Nucleus accumbens (tissue), 56 donors: ENCODE measurements at regions not wholly inside any gene's neighbourhood (a gene's known extent, or its start where the extent isn't known, plus 50 kb on each side); places are given as distances from the start of the nearest gene placed in this dataset.

ENCODE experiments used
- DNase-seq, 56 donors: peaks; one replicate each; lab custom pipeline; 2025; lab: John Stamatoyannopoulos, UW

GRCh38 chr3:72386327-72387000 lies 461.8 kb downstream of the SHQ1 start:
- DNase-seq = no peak

DNA sequence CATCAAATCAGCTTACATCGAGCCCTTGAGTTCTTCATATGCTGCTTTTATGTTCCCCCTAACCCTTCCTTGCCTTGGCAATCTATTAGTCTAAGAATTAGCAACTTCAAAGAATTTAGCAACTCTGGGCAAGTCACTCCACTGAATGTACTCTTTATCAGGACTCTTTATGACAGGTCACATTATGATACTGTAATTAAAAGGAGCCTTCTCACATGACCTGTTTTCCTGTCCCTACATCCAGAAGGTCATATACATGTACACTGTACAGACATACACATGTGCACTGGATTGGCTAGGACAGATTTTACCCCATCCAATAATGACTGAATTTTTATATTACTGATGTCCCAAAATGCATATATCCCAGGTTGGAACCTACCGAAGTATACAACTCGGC lies 463.1 kb downstream of the SHQ1 start:
- no peak for DNase-seq

- DNase-seq = no peak
Observed at GRCh38 chr3:72384602-72385001, 463.6 kb downstream of the SHQ1 start.

DNA sequence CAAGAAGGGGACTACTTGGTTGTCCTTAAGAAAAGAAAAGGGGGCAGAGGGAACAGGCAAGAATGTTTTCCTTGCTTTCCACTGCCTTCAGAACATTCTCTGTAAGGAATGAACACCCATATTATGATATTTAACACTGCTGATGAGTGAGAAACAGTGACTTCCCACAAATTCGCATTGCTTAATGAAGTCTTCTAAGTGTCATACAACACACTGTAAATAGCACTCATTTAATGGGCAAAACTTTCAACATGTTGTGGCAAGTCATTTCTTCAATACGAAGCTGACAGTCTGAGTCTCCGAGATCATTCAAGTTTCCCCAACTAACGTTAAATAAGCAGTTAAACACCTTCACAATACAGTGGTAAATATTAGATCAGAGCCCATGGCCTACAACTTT lies 464.4 kb downstream of the SHQ1 start:
- DNase-seq = no peak

GRCh38 chr3:72383230-72383629 lies 465.0 kb downstream of the SHQ1 start:
- DNase-seq = no peak

- DNase-seq = no peak
Observed at GRCh38 chr3:72382460-72382859, 465.8 kb downstream of the SHQ1 start.

- no peak for DNase-seq
Observed at GRCh38 chr3:72381584-72381983, 466.7 kb downstream of the SHQ1 start.

DNA sequence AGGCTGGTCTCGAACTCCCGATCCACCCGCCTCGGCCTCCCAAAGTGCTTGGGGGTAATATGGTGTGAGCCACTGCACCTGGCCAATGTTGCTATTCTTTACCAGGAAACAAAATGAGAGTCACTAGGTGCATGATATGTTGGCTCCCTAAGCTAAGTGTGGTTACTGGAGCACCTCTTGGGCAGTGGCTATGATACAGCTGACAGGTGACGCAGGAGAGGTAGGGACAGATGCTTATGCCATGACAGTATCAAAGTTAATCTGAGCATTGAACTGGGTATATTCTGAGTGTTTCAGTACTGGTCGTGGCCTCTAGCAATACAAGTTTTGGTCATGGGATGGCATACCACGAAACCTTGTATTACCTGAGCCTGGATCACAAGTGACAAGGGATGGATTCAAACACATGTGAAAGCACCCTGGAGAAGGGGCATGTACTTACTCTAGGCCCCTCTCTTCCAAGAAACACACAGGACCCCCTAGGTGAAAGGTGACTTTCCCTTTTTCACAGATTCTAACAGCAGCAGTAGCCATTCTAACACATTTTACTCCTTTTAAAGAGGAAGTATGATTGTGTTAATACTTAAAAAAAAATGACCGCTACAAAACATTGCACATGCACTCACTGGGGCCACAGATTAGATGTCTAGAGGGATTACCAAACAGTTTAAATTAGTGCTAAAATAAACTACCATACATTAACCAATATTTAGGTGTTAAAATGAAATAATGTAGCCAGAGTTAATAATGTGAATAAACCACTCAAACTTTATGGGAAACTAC lies 467.3 kb downstream of the SHQ1 start:
- no peak for DNase-seq

GRCh38 chr3:72380193-72380592 lies 468.1 kb downstream of the SHQ1 start:
- peak in 1 of 56 donors; percentile 25 for DNase-seq

DNA sequence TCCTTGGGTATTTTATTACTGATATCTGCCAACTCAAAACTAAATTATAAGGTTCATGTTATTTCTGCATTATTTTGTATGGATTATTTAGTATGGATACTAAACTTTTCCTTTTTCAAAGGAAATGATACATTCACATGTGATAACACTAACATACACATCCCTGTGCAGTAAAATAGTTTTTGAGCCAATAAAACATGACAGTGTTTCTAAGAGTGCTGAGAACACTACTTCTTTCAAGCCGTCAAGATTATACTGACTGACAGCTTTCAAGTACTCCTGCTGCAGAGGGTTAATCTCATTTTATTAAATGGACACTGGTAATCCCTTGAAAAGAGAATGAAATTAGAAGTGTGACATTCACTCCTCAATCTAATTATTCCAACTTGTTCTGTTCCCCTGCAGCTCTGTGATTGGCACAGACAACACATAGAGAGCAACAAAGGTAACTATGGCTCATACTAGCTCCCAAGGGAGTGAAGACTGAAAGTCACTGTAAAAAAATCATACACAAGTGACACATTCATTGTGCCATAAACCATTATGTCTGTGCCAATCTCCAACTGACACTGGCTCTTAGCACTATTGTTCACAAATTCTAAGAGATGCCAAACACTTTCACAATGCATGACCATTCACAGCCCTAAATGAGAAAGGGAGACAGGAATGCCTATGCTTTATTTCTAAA lies 468.6 kb downstream of the SHQ1 start:
- peak in 19 of 56 donors; percentile 13 to 70 (median 32) for DNase-seq

GRCh38 chr3:72378287-72378686 lies 470.0 kb downstream of the SHQ1 start:
- DNase-seq = no peak

DNA sequence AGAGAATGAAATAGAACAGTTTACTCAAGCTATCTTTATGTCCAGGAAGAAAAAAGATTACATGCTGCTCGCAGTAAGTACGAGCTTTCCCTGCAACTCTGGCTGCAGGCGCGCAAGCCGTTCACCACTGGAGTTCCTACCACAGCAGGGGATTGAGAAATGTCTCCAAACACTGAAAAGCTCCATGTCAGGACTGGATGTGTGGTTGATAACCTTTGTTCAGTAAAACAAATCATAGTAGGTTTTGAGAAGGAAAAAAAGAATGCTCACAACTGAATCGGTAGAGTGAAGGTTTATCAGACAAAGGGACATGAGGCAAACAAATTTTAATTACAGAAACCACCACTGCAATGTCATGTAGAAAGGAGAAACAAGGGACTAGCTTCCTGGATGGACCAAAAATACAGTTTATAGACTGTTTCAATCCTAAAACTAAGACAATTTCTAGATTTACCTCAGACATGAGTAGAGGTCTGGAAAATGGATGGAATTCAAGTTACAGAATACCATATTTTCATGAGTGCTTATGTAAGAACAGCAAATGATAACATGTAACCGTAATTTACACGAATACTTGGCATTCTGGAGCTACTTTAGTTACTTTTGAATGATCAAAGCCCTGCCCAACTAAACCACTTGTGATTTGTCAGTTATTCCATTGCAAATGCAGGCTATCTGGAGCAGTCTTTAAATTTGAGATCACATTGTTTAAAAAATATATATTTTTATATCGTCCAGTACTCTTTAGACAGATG lies 471.1 kb downstream of the SHQ1 start:
- DNase-seq = peak in 3 of 56 donors; percentile 6 to 27 (median 10)

- DNase-seq = peak in 9 of 56 donors; percentile 4 to 53 (median 24)
Observed at GRCh38 chr3:72375237-72376076, 472.8 kb downstream of the SHQ1 start.

DNA sequence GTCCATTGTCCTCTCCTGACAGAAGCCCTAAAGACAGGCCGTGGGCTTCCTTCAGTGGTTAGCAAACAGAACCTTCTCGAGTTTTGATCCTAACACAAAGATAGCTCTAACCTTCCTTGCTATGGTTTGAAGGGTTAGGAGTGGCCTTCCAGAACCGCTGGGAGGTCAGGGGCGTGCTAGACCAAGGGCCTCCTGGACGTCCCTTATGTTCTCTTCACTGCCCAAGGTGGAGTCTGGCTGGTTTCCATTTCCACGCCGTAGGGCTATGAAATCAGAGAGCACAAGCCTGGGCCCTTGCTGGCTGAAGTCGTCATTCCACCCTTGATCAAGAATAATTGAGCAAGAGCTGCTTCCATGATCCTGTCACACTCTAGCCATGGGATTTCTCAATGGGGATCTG lies 475.1 kb downstream of the SHQ1 start:
- no peak for DNase-seq

DNA sequence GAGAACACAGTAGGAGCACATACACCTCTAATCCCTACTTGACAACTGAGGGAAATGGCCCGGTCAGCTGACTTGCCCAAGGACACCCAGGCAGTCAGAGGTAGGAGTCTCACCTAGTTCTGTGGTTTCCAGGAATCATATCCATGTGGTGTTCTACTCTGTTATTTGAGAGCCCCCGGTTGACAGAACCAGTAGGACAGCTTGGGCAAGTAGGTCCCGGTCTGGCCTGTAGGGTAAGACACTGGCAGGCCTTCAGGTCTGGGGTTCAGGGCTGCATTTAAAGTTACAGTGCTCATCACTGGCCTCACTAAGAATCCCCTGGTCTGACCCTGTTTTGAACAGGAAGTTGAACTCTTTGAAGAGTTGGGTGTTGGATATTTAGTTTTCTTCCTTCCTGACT lies 476.1 kb downstream of the SHQ1 start:
- DNase-seq = no peak

DNA sequence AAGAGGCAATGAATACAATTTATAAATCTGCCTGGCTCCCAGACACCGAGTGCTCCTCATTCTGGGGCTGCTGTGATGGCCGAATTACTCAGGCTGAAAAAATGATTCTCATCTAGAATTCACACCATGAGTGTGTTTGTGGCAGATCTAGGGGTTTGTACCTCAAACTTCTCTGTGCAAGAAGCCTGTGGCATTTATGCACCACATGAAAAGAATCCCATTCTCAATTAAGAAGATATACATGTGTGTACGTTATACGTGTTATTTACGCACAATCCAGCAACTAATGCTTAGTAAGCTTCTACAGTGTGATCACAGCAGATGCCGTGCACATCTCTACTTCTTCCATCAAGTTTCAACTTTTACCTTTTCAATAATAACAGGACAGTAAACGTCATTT lies 476.8 kb downstream of the SHQ1 start:
- DNase-seq = no peak

GRCh38 chr3:72370947-72371346 lies 477.3 kb downstream of the SHQ1 start:
- no peak for DNase-seq

- DNase-seq = no peak
Observed at GRCh38 chr3:72369681-72370080, 478.6 kb downstream of the SHQ1 start.

DNA sequence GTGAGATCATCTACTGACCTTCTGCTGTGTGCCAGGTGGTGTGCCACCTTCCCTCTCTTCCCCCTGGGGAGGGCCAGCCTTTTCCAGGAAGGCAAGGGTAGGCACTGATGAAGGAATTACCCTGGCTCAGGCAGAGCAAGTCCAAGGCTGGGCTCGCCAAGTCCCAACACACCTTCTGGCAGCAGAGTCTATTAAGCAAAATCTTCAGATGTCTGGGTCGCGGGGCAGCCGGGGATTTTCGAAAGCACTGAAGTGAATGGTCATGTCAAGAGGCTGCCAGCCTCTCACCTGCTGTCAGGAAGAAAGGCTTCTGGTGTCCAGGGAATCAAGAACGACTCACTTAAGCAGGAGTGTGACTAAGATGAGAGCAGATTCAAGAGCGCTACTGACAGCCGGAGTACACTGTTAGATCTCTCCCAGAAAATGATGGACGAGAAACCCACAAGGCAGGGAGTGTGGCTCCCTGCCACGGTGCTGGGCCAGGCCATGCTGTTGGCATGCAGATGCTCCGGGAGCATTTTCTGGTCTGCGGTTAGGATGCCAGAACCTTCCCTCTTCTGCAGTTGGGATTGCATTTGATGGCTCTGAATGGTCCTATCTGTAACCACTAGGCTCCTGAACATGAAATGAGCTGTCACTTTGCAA lies 479.8 kb downstream of the SHQ1 start:
- DNase-seq = peak in 4 of 56 donors; percentile 15 to 24 (median 22)
